ENCODE measurements at regions not wholly inside any gene's neighbourhood (a gene's known extent, or its start where the extent isn't known, plus 50 kb on each side); places are given as distances from the start of the nearest gene placed in this dataset.

DNA sequence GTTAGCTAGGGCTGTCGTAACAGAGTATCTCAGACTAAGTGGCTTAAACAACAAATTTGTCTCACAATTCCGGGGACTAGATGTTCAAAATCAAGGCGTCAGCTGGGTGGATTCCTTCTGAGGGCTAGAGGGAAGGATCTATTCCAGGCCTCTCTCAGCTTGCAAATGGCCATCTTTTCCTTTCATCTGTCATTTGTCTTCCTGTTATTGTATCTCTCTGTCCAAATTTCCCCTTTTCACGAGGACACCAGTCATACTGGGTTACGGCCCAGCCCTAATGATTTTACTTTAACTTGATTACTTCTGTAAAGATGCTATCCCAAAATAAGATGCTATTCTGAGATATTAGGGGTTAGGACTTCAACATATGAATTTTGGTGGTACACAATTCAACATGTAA, 119.0 kb upstream of the CPSF6 start:
- Histone ChIP-seq H3K79me2 (ENCODE audit: insufficient read depth, low read length) (no peaks in the 10 kb centered on the region), H2BK12ac (ENCODE audit: insufficient read length, low read depth, low read length) (no peak overlapping the region), H2BK120ac (ENCODE audit: low read depth, low read length, poor library complexity, severe bottlenecking) (no peak overlapping the region), H3K4me1 (ENCODE audit: insufficient read depth, low read length) (no peaks in the 10 kb centered on the region), H3K14ac (ENCODE audit: insufficient read depth, low read length) (no peak overlapping the region), H4K5ac (ENCODE audit: insufficient read length, low read depth, low read length) (no peak overlapping the region), H2AK5ac (ENCODE audit: insufficient read length, low read length) (no peak overlapping the region), H2BK5ac (ENCODE audit: insufficient read length, low read length) (no peak overlapping the region), H3K27ac (ENCODE audit: insufficient read length, low read depth, low read length) (no peak overlapping the region), H3K79me1 (ENCODE audit: insufficient read depth, low read depth, low read length, poor library complexity, severe bottlenecking) (no peaks in the 10 kb centered on the region), H3K9me3 (ENCODE audit: control insufficient read depth, low read depth, low read length) (no peaks in the 10 kb centered on the region), H4K8ac (replicated peaks; ENCODE audit: insufficient read length, low read depth, low read length) (no peak overlapping the region), H3K23ac (ENCODE audit: insufficient read length, low read depth, low read length) (no peak overlapping the region), H3K27me3 (ENCODE audit: insufficient read depth, low read length) (no peaks in the 10 kb centered on the region), H3K56ac (ENCODE audit: insufficient read length, low read depth, low read length) (no peak overlapping the region), H3K9ac (ENCODE audit: extremely low read depth, insufficient read length, low read length) (no peak overlapping the region), H3K4ac (ENCODE audit: low read depth, low read length) (no peak overlapping the region), H3T11ph (ENCODE audit: low read length) (no peak overlapping the region), H2BK20ac (ENCODE audit: low read depth, low read length, poor library complexity, severe bottlenecking) (no peak overlapping the region), H2AFZ (ENCODE audit: low read length) (no peak overlapping the region), H4K20me1 (ENCODE audit: control insufficient read depth, insufficient read depth, insufficient read length) (no peaks in the 10 kb centered on the region), H4K91ac (ENCODE audit: insufficient read length, low read depth, low read length) (no peak overlapping the region), H3K18ac (ENCODE audit: insufficient read length, low read depth, low read length) (no peak overlapping the region), H3K4me2 (ENCODE audit: insufficient read depth, insufficient read length, low read length) (no peak overlapping the region), H2BK15ac (ENCODE audit: low read depth, low read length) (no peak overlapping the region), H3K23me2 (ENCODE audit: insufficient read length, low read depth, low read length, poor library complexity, severe bottlenecking) (no peaks in the 10 kb centered on the region)
- Mint-ChIP-seq H3K9me3 (peaks cover 0 to under 1% of the 10 kb centered on the region in 2 experiments; a peak in 1 of 5 replicates), H3K27ac (no peak overlapping the region), H3K36me3 (ENCODE audit: insufficient read depth in 1 of 3, low read depth in 3 of 3) (no peaks in the 10 kb centered on the region), H3K4me1 (peaks cover 12% of the 10 kb centered on the region in 2 experiments), H3K27me3 (ENCODE audit: low read depth) (no peaks in the 10 kb centered on the region), H3K4me3 (no peak overlapping the region)
- TF ChIP-seq CTCF (conservative IDR thresholded peaks at IDR 0.05): no peak
- DNase-seq: no peak
- no CpG with 5 or more reads among the region's 5 CpGs for WGBS (ENCODE audit: extremely low coverage, insufficient read length, low lambda C conversion rate)
